Hematopoietic multipotent progenitor cell (in vitro differentiated cells): ENCODE measurements at regions not wholly inside any gene's neighbourhood (a gene's known extent, or its start where the extent isn't known, plus 50 kb on each side); places are given as distances from the start of the nearest gene placed in this dataset.
A peak's percentile ranks its signal among the peaks of the same experiment; 100 is the strongest.

Source experiments
- DNase-seq, 3 donors: peaks; one replicate each; pipeline ENCODE4 v3.0.0-alpha.2; 2011 to 2015; ENCODE audit warnings: low read depth in 2 of 3, low spot score in 2 of 3

DNA sequence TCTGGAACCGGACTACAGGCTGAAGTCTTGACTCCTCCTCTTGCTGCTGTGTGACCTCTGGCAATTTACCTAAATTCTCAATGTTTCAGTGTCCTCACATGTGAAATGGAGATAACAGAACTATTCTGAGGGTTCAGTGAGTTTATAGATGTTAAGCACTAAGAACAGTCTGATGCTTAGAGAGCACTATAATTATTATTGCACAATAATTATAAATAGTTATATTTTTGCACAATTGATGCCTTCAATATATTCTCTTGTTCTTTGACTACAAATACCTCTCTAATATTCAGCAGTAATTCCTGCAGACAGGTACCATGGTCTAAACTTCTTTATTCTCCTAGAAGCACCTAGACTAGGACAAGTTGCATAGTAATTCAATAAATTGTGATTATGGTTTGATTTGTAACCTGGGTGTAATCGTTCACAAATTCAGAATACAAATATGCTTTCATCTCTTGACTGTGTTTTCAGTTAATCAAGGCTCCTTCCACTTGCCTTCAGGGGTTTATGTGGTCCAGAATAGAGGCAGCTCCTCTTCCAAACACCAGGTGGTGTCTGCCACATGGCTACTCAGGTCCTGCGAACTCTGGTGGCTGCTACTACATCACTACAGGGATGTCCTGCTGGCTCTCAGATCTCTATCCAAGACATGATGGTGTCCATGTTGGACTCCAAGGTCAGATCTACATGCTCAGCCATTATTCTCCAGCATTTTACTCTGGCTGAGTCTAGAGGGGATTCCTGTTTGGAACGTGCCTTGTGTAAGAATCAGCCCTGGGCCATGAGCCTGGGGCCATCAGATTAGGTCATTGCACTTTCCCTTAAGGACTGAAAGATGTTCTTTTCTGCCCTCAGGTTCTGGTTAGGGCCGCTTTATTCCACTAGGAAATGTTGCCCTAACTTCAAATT, 103.4 kb downstream of the QRFPR start:
- peak in 2 of 3 donors; percentile 25 to 43 for DNase-seq

DNA sequence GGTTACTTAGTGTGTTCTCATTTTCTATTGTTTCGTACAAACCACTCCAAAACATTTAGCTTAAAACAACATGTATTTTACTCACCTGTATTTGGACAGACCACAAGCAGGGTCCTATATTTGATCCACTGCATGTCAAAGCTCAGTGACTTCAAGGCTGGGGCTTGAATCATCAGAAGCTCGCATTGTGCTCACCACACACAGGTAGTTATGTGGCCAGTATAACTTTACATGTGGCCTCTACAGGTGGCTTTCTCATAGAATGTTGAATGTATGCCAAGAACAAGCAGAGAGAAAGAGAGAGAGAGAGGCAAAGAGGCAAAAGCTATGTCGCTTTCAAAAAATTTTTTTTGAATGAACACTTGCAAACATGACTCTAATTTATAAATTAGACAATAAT, 107.6 kb downstream of the QRFPR start:
- no peak for DNase-seq

DNA sequence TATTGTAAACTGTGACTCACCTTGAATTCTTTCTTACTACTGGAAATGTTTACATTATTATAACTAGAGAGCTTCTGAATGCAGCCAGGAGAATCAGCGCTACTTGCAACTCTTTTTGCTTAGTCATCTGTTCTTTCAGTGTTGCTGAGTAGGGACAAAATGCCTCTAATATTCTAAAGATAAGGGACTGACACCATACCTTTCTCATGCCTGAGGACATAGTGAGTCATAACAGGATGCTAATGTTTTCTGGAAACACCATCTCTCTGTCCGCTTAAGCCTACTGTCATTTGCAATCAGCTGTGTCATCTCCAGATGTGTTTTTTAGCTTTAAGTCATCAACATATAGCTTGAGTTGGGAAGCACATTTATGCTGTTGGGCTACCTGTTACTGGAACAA, 108.3 kb downstream of the QRFPR start:
- DNase-seq, result peak in 2 of 3 donors; percentile 25 to 34

DNA sequence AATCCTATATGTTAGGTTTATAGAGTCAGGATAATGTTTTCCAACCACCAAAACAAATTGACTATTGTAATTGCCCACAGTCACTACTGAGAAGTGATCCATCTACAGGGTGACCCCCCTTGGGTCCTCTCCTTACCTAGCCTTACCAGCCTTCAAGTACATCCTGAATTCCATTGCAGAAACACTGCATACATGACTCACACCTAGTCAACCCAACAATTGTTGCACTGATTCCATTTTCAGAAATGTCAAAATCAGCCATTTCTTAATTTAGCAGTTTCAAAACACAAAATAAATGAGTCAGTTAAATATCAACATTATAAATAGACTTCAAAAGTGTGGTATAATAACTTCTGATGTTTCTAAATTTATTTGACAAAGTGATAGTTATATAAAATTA, 106.3 kb upstream of the TNIP3 start:
- DNase-seq, result no peak

GRCh38 chr4:121269001-121269400, 104.9 kb upstream of the TNIP3 start:
- no peak for DNase-seq

- DNase-seq, result no peak
These were observed 102.9 kb upstream of the TNIP3 start for GRCh38 chr4:121266982-121267381.

GRCh38 chr4:121256887-121257466, 92.9 kb upstream of the TNIP3 start:
- no peak for DNase-seq

- peak in 2 of 3 donors; percentile 58 to 61 for DNase-seq
These were observed 92.0 kb upstream of the TNIP3 start for GRCh38 chr4:121255986-121256750.

GRCh38 chr4:121253961-121254360, 89.8 kb upstream of the TNIP3 start:
- no peak for DNase-seq

DNA sequence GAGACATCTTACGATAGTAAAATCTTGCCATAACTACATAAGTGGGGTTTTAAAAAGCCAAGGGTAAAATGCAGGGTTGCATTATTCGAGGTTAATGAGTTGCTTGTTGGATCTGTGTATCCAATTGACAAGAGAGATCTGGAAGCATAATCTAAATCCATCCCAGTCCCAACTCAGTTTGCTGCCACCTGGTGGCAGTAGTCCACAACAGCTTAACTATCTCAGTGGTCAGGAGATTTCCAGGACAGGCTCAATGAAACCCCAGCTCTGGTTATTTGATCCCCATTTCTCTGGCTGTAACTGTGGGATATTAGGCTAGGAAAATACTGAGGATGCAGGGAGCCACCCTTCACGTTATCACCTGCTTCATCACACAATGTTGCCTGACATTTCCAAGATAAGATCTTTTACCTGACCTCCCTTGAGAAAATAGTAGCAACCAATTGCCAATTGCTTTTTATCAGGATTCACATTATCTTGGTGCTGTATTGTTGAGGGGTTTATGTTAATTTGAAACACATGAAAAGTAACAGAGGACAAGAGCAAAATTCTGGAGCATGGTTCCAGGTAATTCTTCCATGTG, 88.2 kb upstream of the TNIP3 start:
- peak; percentile 26 to 67 (median 37) for DNase-seq

DNA sequence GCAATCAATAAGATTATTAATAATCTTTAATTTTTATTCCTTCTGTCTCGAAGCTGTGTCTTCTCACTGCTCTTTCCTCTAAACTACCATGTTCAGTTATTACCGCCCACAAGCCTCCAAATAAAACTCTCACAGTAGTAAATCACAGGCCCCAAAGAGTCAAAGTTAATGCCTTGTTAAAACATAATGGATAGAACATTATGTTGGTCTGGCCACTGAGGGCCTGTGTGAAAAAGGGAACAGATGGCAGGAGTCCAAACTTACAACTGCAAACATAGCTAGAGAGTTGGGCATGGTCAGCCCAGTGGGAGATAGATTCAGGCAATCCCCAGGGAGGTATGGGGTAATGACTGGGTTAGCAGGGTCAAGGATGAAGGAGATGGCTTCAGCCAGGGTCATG, 84.6 kb upstream of the TNIP3 start:
- no peak for DNase-seq

DNA sequence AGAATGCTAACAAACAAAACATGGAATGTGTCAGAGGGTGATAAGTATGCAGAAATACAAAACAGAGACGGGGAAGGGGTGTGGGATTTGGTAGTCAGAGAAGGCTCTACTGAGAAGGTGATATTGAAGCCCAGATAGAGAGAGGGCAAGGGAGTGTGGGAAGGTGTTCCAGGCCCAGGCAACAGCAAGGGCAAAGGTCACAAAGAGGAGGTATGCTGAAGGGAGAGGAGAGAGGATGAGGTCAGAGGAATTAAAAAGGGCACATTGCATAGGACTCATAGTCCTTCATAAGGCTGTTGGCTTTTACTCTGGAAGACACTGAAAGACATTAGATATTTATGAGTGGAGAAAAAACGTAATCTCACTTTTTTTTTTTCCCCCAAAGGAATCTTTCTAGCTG, 82.6 kb upstream of the TNIP3 start:
- no peak for DNase-seq

- no peak for DNase-seq
These were observed 79.4 kb upstream of the TNIP3 start for GRCh38 chr4:121243485-121243884.

GRCh38 chr4:121242188-121242750, 78.1 kb upstream of the TNIP3 start:
- DNase-seq, result no peak

DNA sequence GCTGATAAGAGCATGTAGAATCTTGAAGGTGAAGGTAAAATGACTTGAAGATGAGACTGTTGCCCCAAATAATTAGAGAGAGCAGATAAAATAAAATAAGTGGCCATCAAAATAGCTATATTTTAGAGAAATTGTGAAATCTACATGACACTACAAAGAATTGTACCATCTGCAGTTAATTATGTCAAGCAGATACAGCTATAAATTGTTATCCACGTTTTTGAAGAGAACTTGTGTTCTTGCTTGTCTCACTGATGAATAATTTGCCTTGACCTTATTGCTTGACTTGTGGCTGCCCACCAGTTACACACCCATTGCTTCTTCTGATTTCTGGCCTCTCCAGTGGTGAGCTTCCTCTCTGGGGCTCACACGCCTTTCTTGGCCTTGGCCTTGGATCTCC, 75.8 kb upstream of the TNIP3 start:
- DNase-seq, result no peak

- DNase-seq, result no peak
These were observed 74.3 kb upstream of the TNIP3 start for GRCh38 chr4:121238461-121238860.

GRCh38 chr4:121237069-121237399, 72.9 kb upstream of the TNIP3 start:
- no peak for DNase-seq

GRCh38 chr4:121236353-121237068, 72.4 kb upstream of the TNIP3 start:
- no peak for DNase-seq

- DNase-seq, result no peak
These were observed 69.9 kb upstream of the TNIP3 start for GRCh38 chr4:121233982-121234381.

DNA sequence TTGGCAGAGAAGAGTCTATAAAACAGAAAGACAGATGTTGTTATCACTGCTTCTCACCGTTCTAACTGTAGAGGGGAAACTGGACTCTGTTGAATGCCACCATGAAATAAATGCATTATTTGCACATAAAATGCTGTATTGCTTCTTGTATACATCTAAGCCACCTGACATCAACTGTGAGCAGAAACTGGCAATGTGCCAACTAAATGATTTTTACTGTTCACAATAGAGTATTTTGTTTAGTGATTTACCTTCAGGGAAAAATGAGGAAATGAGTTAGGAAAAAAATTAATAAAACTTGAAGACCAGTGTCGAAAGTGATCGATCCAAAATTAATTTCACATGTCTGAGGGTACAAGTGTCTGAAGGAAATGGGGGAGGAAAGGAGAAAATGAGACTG, 65.9 kb upstream of the TNIP3 start:
- no peak for DNase-seq
